HG02943 (cell line): ENCODE measurements at regions not wholly inside any gene's neighbourhood (a gene's known extent, or its start where the extent isn't known, plus 50 kb on each side); places are given as distances from the start of the nearest gene placed in this dataset.

Source experiments
- ATAC-seq: cut with Tn5 transposase; IDR thresholded peaks from one replicate; pipeline ENCODE4 v1.9.1; 2021; ENCODE audit warnings: mild to moderate bottlenecking, low read depth, moderate library complexity; ENCODE audit not compliant: unreplicated experiment

DNA sequence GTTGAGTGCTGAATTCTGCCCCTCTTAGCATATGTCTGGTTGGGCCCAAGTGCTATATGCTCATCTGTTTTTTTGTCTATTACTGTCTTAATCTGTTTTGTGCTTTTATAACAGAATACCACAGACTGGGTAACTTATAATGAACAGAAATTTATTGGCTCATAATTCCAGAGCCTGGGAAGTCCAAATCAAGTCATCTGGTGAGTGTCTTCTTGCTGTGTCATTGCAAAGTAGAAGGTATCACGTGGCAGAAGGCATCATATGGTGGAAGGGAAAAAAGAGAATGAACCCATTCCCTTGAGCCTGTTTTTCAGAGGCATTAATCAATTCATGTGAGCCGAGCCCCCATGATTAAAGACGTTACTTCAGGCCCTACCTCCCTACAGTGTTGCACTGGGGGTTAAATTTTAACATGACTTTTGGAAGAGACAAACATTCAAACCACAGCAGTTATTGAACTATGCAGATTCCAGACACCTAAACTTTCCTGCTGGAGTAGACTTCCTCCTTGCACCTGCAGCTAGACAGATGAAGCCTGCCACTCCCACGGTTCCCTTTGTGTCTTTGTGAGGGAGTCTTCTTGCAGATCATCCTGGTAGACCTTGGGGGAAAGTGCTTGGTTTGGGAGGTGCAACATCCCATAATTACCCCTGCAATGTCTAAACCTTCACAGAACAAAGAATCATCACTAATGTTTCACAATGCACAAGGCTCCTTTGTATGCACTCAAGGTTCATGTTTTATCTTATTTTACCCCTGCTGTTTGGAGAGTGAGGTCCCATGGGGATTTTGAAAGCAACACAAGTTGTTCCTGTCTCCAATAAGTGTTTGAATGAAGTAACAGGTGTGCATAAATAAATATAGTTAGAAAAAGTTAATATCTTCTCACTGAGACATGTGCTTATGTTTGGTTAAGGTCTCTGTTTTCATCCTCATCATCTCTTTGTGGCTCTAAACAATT lies 64.7 kb upstream of the XCR1 start:
- no peak for ATAC-seq

GRCh38 chr3:46091046-46091445 lies 63.8 kb upstream of the XCR1 start:
- no peak for ATAC-seq

DNA sequence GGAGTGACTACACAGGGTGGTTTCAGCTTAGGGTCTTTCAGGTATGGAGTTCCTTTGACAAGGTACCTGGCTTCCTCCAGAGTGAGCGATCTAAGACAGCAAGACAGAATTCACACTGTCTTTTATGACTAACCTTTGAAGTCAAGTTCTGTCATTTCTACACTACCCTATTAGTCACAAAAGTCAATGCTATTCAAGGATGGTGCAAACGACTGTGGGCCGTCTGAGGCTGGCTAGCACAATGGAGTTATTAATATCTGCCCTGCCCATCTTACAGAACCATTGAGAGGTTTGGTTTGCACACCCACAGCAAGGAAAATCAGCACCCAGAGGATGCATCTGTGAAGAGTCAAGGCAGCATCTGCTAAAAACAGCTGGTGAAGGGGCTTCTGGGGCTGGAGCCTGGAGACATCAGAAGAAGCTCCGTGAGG lies 62.9 kb upstream of the XCR1 start:
- no peak for ATAC-seq

DNA sequence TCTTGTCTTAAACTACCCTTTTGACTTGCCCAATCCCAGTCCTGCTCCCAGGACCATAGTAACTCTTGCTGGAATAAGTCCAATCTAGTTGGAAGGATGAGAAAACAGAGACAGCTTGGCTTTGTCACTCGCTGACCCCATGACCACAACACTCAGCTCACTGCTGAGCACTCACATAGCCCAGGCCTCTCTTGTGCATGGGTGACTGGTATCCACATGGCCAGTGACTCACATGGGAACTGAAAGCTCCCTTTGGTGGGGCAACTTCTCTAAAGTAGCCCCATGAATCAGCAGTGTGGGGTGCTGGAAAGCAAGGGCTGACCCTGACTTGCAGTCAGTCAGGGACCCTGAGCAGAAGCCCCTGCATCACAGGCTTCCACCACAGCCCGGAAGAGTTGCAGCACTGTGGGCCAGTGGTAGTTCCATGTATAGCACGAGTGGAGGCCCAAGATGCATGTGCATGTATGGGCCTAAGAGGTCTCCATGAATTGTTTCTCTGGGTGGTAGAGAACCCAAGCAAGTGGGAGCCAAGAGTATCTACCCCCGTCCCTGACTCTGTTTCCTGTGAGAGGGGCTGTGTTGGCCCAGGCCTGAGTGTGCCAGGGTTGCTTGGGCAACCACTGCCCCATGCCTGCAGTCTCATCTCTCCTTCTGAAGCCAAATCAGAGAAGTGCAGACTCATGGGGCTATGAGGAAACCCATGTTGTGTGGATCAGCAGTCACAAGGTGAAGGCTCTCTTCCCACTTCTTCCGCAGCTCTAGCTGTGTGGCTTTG lies 62.1 kb upstream of the XCR1 start:
- no peak for ATAC-seq

DNA sequence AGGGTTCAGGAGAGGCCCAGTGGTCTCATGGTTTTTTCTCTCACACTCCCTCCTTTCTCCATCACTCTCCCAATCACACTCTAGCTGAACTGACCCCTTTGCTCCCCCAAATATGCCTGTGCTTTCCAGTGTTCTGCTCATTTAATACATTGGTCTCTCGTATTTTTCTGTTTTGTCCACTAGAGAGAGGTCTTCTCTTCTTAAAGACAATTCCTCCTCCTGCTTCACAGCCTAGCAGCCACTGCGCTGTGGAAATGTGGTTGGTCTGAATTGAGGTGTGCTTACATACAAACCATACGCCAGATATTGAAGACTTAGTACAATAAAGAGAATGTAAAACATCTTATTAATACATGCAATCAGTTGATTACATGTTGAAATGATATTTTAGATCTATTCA lies 60.6 kb upstream of the XCR1 start:
- ATAC-seq, result no peak

- ATAC-seq, result no peak
Measured at GRCh38 chr3:46086986-46087385, 59.7 kb upstream of the XCR1 start.

DNA sequence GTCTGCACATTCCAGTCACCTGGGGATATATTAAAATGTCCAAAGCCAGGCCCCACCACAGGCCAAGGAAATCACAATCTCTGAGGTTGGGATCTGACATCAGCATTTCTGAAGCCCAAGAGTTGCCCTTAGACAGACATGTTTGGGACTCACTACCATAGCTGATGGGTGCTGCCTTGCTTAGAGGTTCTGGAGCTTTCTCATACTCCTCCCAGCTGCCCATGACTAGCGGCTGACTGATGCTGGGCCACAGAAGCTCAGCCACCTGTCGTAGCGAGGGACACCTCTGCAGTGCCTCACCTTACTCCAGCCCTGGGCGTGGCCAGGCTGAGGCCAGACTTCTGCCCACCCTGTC lies 58.8 kb upstream of the XCR1 start:
- ATAC-seq, result no peak

DNA sequence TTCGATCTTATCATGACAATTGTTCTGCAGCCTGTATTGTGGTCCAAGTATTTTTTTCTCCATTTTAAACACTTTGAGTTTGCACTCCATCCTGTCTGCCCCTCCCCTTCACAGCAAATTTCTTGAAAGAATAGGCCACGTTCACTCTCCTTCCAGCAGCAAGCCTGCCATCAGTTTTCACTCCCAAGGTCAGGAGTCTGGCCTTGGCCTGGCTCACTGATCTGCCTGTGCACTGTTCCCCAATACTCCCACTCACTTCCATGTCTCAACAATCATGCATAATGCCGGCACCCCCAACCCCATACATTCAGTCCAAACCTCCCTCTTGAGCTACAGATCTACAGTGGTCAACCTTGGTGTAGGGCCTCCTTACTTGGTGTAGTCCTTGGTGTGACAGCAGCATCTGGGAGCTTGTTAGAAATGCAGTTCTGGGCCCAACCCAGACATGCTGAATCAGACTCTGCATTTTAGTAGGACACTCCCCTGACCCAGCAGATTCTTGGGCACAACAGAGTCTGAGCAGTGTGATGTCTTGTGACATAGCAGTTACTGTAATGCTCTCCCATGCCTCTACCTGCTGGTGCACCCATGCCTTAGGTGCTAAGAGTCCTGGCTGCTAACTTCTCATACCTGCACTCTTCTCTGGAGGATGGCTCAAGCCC lies 58.3 kb upstream of the XCR1 start:
- ATAC-seq, result no peak

DNA sequence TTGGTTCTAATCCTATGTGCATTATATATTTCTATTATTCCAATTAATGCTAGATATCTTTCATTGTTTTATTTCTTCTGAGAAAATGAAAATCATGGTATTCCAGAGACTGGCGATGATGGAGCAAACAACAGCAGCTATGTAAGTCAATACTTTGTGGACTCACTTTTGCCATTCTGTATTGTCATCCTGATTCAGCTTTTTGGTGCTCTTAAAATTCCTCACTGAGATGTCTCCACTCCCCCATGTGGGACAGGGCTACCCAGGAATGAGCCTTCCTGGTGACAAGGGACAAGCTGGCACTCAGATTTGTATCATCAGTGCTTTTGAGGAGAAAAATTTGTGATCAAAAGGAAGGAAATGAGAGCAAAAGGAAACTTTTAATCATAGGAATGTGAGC lies 56.7 kb upstream of the XCR1 start:
- ATAC-seq, result no peak

- ATAC-seq, result no peak
Measured at GRCh38 chr3:46082849-46083248, 55.6 kb upstream of the XCR1 start.

GRCh38 chr3:46082021-46082420 lies 54.7 kb upstream of the XCR1 start:
- no peak for ATAC-seq

GRCh38 chr3:46080969-46081345 lies 53.7 kb upstream of the XCR1 start:
- ATAC-seq, result no peak

GRCh38 chr3:46080124-46080968 lies 53.1 kb upstream of the XCR1 start:
- ATAC-seq, result no peak

- ATAC-seq, result no peak
Measured at GRCh38 chr3:46078712-46079400, 51.6 kb upstream of the XCR1 start.
